Loucy (cell line): ENCODE measurements at regions not wholly inside any gene's neighbourhood (a gene's known extent, or its start where the extent isn't known, plus 50 kb on each side); places are given as distances from the start of the nearest gene placed in this dataset.
"Not testable (repeated sequence)": the region's sequence is repeated elsewhere in the genome, so short reads cannot be mapped to it uniquely, and the experiment has no call there.

Experiments used
- H2AFZ ChIP-seq: fragments of 200-600 bp; sonication (generic); 2 replicates; pipeline ENCODE4 v1.6.0; 2016; ENCODE audit warnings: antibody characterized with exemption, mild to moderate bottlenecking, low read length, moderate library complexity
- H3F3A ChIP-seq: fragments of 200-600 bp; 2 replicates; pipeline ENCODE4 v1.6.0; 2016; ENCODE audit warnings: antibody characterized with exemption, low read depth, mild to moderate bottlenecking
- H3K27me3 ChIP-seq: fragments of 200-600 bp; sonication (generic); 2 replicates; pipeline ENCODE4 v1.6.1; 2014; ENCODE audit warnings: low read length, mild to moderate bottlenecking; ENCODE audit not compliant: insufficient read depth, poor library complexity, severe bottlenecking
- H3K36me3 ChIP-seq: fragments of 200-600 bp; sonication (generic); 2 replicates; pipeline ENCODE4 v1.6.1; 2016; ENCODE audit warnings: low read length; ENCODE audit not compliant: insufficient read depth
- H3K4me1 ChIP-seq: fragments of 200-600 bp; sonication (generic); 2 replicates; pipeline ENCODE4 v1.5.1; 2014; ENCODE audit warnings: low read length, mild to moderate bottlenecking; ENCODE audit not compliant: insufficient read depth, poor library complexity, severe bottlenecking
- H3K4me2 ChIP-seq: fragments of 200-600 bp; sonication (generic); 2 replicates; pipeline ENCODE4 v1.6.0; 2014; ENCODE audit warnings: antibody characterized with exemption, low read length, low read depth, mild to moderate bottlenecking; ENCODE audit not compliant: poor library complexity, severe bottlenecking
- H3K4me3 ChIP-seq: fragments of 200-600 bp; sonication (generic); 2 replicates; pipeline ENCODE4 v1.5.1; 2014; ENCODE audit warnings: low read length, mild to moderate bottlenecking, mixed read lengths; ENCODE audit not compliant: poor library complexity, severe bottlenecking
- H3K79me2 ChIP-seq: fragments of 200-600 bp; sonication (generic); 2 replicates; pipeline ENCODE4 v1.6.1; 2014; ENCODE audit warnings: low read length; ENCODE audit not compliant: insufficient read depth
- H3K9ac ChIP-seq: fragments of 200-600 bp; sonication (generic); 2 replicates; pipeline ENCODE4 v1.6.0; 2014; ENCODE audit warnings: mild to moderate bottlenecking, low read depth, low read length, moderate library complexity; ENCODE audit not compliant: poor library complexity, severe bottlenecking
- H3K9me2 ChIP-seq: fragments of 200-600 bp; sonication (generic); replicated peaks from 2 replicates; pipeline ENCODE4 v1.6.1; 2016; ENCODE audit warnings: low read depth, low read length, mixed read lengths
- H3K9me3 ChIP-seq: fragments of 200-600 bp; sonication (generic); 2 replicates; pipeline ENCODE4 v1.6.1; 2014; ENCODE audit warnings: mild to moderate bottlenecking, antibody characterized with exemption, low read length, low read depth; ENCODE audit not compliant: insufficient read depth
- H4K20me1 ChIP-seq: fragments of 200-600 bp; sonication (generic); 2 replicates; pipeline ENCODE4 v1.6.0; 2014; ENCODE audit warnings: antibody characterized with exemption, low read length, mild to moderate bottlenecking; ENCODE audit not compliant: insufficient read depth, poor library complexity, severe bottlenecking
- EZH2phosphoT487 ChIP-seq: fragments of 200-600 bp; IDR thresholded peaks from 2 replicates; pipeline ENCODE4 v1.6.1; 2018; ENCODE audit warnings: antibody characterized with exemption, mild to moderate bottlenecking, moderate library complexity, borderline replicate concordance
- TF ChIP-seq, protein P1 (sequence below): fragments of 200-600 bp; sonication (generic); conservative IDR thresholded peaks from 2 replicates; pipeline ENCODE4 v1.5.1; 2014; ENCODE audit warnings: mild to moderate bottlenecking, antibody characterized with exemption, low read length

DNA sequence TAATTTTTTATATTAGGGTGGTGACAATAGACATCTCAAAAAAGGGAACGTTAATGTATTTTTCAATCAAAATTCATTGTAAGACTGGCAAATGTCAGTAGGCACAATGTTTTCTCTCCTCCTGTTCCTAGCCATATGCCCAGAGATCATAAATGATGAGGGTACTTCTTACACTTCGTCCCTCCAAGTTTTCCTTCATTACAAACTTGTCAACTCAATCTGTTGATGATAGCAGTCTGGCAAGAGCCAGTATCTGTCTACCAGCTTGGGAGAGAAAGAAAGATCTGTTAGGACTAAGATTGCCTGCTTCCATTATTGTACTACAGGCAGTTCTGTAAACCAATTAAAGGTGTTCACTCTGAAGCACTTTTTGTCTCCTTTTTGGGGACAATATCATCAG, 130.9 kb upstream of the DAAM1 start:
- Histone ChIP-seq H3K27me3 (no peaks in the 10 kb centered on the region), H2AFZ (no peak overlapping the region), H3K79me2 (no peaks in the 10 kb centered on the region), H3K4me3 (no peak overlapping the region), H4K20me1 (no peaks in the 10 kb centered on the region), H3K4me2 (no peak overlapping the region), H3K4me1 (no peaks in the 10 kb centered on the region), H3K9ac (no peak overlapping the region), H3K9me2 (no peaks in the 10 kb centered on the region), H3K9me3 (no peaks in the 10 kb centered on the region), H3F3A (no peaks in the 10 kb centered on the region), H3K36me3 (no peaks in the 10 kb centered on the region)
- no peak for TF ChIP-seq EZH2phosphoT487
- TF ChIP-seq, protein P1, sequence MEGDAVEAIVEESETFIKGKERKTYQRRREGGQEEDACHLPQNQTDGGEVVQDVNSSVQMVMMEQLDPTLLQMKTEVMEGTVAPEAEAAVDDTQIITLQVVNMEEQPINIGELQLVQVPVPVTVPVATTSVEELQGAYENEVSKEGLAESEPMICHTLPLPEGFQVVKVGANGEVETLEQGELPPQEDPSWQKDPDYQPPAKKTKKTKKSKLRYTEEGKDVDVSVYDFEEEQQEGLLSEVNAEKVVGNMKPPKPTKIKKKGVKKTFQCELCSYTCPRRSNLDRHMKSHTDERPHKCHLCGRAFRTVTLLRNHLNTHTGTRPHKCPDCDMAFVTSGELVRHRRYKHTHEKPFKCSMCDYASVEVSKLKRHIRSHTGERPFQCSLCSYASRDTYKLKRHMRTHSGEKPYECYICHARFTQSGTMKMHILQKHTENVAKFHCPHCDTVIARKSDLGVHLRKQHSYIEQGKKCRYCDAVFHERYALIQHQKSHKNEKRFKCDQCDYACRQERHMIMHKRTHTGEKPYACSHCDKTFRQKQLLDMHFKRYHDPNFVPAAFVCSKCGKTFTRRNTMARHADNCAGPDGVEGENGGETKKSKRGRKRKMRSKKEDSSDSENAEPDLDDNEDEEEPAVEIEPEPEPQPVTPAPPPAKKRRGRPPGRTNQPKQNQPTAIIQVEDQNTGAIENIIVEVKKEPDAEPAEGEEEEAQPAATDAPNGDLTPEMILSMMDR: no peak

DNA sequence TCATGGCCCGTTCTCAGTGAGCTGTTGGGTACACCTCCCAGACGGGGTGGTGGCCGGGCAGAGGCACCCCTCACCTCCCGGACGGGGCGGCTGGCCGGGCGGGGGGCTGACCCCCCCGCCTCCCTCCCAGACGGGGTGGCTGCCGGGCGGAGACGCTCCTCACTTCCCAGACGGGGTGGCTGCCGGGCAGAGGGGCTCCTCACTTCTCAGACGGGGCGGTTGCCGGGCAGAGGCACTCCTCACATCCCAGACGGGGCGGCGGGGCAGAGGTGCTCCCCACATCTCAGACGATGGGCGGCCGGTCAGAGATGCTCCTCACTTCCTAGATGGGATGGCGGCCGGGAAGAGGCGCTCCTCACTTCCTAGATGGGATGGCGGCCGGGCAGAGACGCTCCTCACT, 129.7 kb upstream of the DAAM1 start:
- H3K36me3 ChIP-seq, H3K27me3 ChIP-seq, H3K4me3 ChIP-seq, H4K20me1 ChIP-seq, H3F3A ChIP-seq, H3K9me2 ChIP-seq, H3K4me2 ChIP-seq, H3K9ac ChIP-seq, H3K79me2 ChIP-seq, H2AFZ ChIP-seq, H3K9me3 ChIP-seq, H3K4me1 ChIP-seq: not testable (repeated sequence)

DNA sequence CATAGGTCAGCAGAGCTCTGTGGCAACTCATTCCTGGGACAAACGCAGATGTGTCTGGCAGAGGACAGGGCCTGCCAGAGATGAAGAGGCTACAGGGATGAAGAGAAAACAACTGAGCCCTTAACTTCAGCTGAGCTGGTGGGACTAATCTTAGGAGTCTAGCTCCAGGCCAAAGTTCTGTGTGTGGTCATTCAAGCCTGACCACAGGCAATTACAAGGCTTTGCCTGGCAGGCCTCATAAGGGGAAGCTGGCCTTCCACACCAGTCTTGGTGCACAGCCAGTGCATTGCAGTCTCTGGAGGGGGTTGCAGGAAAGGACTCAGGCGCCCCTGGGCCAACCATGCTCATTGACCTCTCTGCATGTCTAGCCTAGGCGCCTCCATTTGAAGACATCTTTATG, 127.6 kb upstream of the DAAM1 start:
- Histone ChIP-seq H3K4me3 (no peak overlapping the region), H3K9ac (no peak overlapping the region), H3K36me3 (no peaks in the 10 kb centered on the region)

DNA sequence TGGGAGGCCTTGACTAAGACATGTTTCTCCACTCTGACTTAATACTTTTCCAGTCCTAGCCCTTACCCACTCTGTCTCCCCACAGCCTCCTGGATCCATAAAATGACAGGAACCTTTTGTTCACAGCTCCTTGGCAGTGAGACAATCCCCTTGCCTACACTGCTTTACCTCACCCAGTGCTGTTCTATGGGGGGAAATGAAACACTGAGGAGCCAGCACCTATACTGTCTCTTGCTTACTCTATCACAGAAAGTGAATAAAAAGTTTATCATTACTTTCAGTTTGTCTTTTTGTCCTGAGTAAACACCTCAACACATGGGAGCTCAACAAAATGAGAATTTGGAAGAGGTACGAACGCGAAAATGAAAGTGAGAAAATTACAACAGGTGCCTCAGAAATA, 127.2 kb upstream of the DAAM1 start:
- H3K4me2 ChIP-seq: no peak overlapping the region

More for the DNA sequence above, 127.6 kb upstream of the DAAM1 start:
- H3K79me2 ChIP-seq: no peaks in the 10 kb centered on the region
- H3K9me3 ChIP-seq: no peaks in the 10 kb centered on the region; the same call in 1 of the 2 replicates
- no peaks in the 10 kb centered on the region for H3F3A ChIP-seq
- no peaks in the 10 kb centered on the region for H3K27me3 ChIP-seq
- no peaks in the 10 kb centered on the region for H3K9me2 ChIP-seq
- no peaks in the 10 kb centered on the region for H3K4me1 ChIP-seq
- TF ChIP-seq EZH2phosphoT487: no peak
- TF ChIP-seq, protein P1: no peak
- H3K4me2 ChIP-seq: no peak overlapping the region
- no peaks in the 10 kb centered on the region for H4K20me1 ChIP-seq
- H2AFZ ChIP-seq: no peak overlapping the region

More for the DNA sequence above, 127.2 kb upstream of the DAAM1 start:
- TF ChIP-seq, protein P1: no peak
- TF ChIP-seq EZH2phosphoT487: no peak
- H3K9me3 ChIP-seq: no peaks in the 10 kb centered on the region; the same call in 1 of the 2 replicates
- no peaks in the 10 kb centered on the region for H3K4me1 ChIP-seq
- no peaks in the 10 kb centered on the region for H3K36me3 ChIP-seq
- no peaks in the 10 kb centered on the region for H3F3A ChIP-seq
- no peak overlapping the region for H3K4me3 ChIP-seq
- H3K79me2 ChIP-seq: no peaks in the 10 kb centered on the region
- H4K20me1 ChIP-seq: no peaks in the 10 kb centered on the region
- no peaks in the 10 kb centered on the region for H3K9me2 ChIP-seq
- H2AFZ ChIP-seq: no peak overlapping the region
- no peaks in the 10 kb centered on the region for H3K27me3 ChIP-seq
- H3K9ac ChIP-seq: no peak overlapping the region
